ENCODE measurements at regions not wholly inside any gene's neighbourhood (a gene's known extent, or its start where the extent isn't known, plus 50 kb on each side); places are given as distances from the start of the nearest gene placed in this dataset.

DNA sequence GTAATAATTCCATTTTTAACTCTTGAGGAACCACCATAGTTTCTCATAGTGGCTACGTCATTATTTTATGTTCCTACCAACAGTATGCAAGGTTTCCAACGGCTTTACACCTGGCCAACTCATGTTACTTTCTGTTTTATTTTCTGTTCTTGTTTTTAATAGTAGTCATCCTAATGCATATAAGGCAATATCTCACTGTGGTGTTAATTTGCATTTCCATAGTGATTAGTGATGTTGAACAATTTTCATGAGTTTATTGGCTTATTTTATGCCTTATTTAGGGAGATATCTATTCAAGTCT lies 465.5 kb upstream of the KLF6 start:
- H4K20me1 ChIP-seq (ENCODE audit: low read length) = no peaks in the 10 kb centered on the region
- DNase-seq (no peak), ATAC-seq (no peak)
- no peaks in the 10 kb centered on the region for H3K9me3 ChIP-seq (ENCODE audit: low read length)
- BruUV-seq (replicated peaks) = no TSS peak
- no peaks in the 10 kb centered on the region for H3K36me3 ChIP-seq (ENCODE audit: low read depth, low read length)
- H3K4me2 ChIP-seq (ENCODE audit: low read length) = no peak overlapping the region
- no peaks in the 10 kb centered on the region for H3K79me2 ChIP-seq (ENCODE audit: low read length)
- H3K4me1 ChIP-seq (ENCODE audit: insufficient read depth, low read length) = peaks cover 25% of the 10 kb centered on the region
- no peak overlapping the region for H2AFZ ChIP-seq (ENCODE audit: low read length)
- no peaks in the 10 kb centered on the region for H3F3A ChIP-seq (ENCODE audit: low read length, unreplicated experiment)
- TF ChIP-seq, protein P1, sequence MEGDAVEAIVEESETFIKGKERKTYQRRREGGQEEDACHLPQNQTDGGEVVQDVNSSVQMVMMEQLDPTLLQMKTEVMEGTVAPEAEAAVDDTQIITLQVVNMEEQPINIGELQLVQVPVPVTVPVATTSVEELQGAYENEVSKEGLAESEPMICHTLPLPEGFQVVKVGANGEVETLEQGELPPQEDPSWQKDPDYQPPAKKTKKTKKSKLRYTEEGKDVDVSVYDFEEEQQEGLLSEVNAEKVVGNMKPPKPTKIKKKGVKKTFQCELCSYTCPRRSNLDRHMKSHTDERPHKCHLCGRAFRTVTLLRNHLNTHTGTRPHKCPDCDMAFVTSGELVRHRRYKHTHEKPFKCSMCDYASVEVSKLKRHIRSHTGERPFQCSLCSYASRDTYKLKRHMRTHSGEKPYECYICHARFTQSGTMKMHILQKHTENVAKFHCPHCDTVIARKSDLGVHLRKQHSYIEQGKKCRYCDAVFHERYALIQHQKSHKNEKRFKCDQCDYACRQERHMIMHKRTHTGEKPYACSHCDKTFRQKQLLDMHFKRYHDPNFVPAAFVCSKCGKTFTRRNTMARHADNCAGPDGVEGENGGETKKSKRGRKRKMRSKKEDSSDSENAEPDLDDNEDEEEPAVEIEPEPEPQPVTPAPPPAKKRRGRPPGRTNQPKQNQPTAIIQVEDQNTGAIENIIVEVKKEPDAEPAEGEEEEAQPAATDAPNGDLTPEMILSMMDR (conservative IDR thresholded peaks at IDR 0.05; ENCODE audit: low read depth, low read length) = no peak
- TF ChIP-seq EZH2 (IDR thresholded peaks at IDR 0.05; ENCODE audit: low read length, unreplicated experiment) (no peak), EZH2phosphoT487 (IDR thresholded peaks at IDR 0.05; ENCODE audit: borderline replicate concordance, low read length) (no peak)
- CTCF ChIA-PET = no interaction called here
- H3K4me3 ChIP-seq (ENCODE audit: low read length) = no peak overlapping the region
- intact Hi-C loops (cut with micrococcal nuclease) = no loop called here
- no peaks in the 10 kb centered on the region for H3K9me2 ChIP-seq (replicated peaks; ENCODE audit: low read length)
- no peak overlapping the region for H3K9ac ChIP-seq (ENCODE audit: low read length)
- H3K27me3 ChIP-seq (ENCODE audit: low read length) = no peaks in the 10 kb centered on the region
- H3K27ac ChIP-seq (ENCODE audit: low read length) = peak overlapping the region; percentile 71
- POLR2A ChIA-PET (ENCODE audit: unreplicated experiment) = no interaction called here

DNA sequence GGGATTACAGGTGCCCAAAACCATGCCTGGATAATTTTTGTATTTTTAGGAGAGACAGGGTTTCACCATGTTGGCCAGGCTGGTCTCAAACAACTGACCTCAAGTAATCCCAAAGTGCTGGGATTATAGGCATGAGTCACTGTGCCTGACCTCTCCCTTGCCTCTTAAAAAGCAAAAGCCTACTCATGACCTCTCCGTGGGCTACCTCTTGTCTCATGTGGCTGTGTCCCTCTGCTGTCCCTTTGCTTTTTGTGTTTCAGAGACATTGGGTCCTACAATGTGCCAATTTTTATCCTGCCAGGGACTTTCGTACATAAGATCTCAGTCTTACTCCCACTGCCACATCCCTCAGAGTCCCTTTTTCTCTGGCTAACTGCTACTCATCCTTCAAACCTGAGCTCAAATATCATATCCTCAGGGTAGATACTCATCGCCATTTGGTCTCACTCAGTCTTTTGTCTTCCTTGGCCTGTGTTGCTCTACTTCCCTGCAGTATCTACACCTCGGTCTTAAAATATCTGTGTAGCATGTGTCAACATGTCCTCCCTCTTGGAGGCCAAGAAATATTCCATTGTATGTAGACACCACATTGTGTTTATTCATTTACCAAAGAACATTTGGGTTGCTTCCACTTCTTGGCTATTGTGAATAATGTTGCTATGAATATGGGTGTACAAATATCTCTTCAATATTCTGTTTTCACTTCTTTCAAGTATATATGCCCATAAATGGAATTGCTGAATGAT lies 465.0 kb upstream of the KLF6 start:
- no peak overlapping the region for H2AFZ ChIP-seq (ENCODE audit: low read length)
- peak; percentile 48 for DNase-seq
- CTCF ChIA-PET = no interaction called here

More for the DNA sequence above, 465.0 kb upstream of the KLF6 start:
- H3K27me3 ChIP-seq (ENCODE audit: low read length) = no peaks in the 10 kb centered on the region
- H3K36me3 ChIP-seq (ENCODE audit: low read depth, low read length) = no peaks in the 10 kb centered on the region
- no peaks in the 10 kb centered on the region for H3K9me2 ChIP-seq (replicated peaks; ENCODE audit: low read length)
- intact Hi-C loops (cut with micrococcal nuclease) = loop anchor here (10.0 kb wide), 1 partner anchor 55 kb away; no protein-coding TSS in a partner anchor
- H3K4me1 ChIP-seq (ENCODE audit: insufficient read depth, low read length) = peaks cover 25% of the 10 kb centered on the region
- no TSS peak for BruUV-seq (replicated peaks)
- peak overlapping the region; percentile 71 for H3K27ac ChIP-seq (ENCODE audit: low read length)
- no peak for ATAC-seq
- TF ChIP-seq EZH2 (IDR thresholded peaks at IDR 0.05; ENCODE audit: low read length, unreplicated experiment) (no peak), EZH2phosphoT487 (IDR thresholded peaks at IDR 0.05; ENCODE audit: borderline replicate concordance, low read length) (no peak)
- TF ChIP-seq, protein P1 (conservative IDR thresholded peaks at IDR 0.05; ENCODE audit: low read depth, low read length) = no peak
- peak overlapping the region; percentile 8; the same call in 1 of the 2 replicates for H3K9ac ChIP-seq (ENCODE audit: low read length)
- no peak overlapping the region for H3K4me2 ChIP-seq (ENCODE audit: low read length)
- H4K20me1 ChIP-seq (ENCODE audit: low read length) = no peaks in the 10 kb centered on the region
- H3F3A ChIP-seq (ENCODE audit: low read length, unreplicated experiment) = no peaks in the 10 kb centered on the region
- no peaks in the 10 kb centered on the region for H3K9me3 ChIP-seq (ENCODE audit: low read length)
- no peaks in the 10 kb centered on the region for H3K79me2 ChIP-seq (ENCODE audit: low read length)
- POLR2A ChIA-PET (ENCODE audit: unreplicated experiment) = no interaction called here
- no peak overlapping the region for H3K4me3 ChIP-seq (ENCODE audit: low read length)

All from PC-3 (cell line).